GM19328 (cell line): ENCODE measurements at regions not wholly inside any gene's neighbourhood (a gene's known extent, or its start where the extent isn't known, plus 50 kb on each side); places are given as distances from the start of the nearest gene placed in this dataset.

ENCODE experiments used
- ATAC-seq: cut with Tn5 transposase; IDR thresholded peaks from one replicate; pipeline ENCODE4 v1.9.1; 2021; ENCODE audit warnings: mild to moderate bottlenecking, moderate library complexity; ENCODE audit not compliant: unreplicated experiment

DNA sequence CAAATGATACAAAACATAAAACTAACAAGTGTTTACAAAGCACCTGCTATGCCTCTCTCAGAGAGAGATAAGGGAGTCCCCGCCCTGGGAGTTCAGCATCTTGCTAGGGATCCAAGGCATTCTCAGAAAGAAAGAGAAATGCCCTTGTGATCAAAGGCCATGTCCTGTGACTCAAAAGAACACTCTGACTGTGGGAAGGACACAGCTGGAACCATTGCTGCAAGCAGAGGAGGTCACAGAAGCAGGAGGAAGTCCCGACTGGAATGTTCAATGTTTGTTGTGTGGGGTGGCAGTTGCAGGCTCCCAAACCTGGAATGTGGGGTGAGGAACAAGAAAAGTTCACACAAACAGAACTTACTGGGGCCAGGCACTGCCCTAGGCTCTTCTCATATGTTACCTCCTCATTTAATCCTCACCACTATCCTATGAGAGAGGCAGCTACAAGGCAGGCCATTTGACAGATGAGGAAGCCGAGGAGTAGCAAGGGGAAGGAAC, 93.0 kb upstream of the GRIK3 start:
- ATAC-seq = no peak

DNA sequence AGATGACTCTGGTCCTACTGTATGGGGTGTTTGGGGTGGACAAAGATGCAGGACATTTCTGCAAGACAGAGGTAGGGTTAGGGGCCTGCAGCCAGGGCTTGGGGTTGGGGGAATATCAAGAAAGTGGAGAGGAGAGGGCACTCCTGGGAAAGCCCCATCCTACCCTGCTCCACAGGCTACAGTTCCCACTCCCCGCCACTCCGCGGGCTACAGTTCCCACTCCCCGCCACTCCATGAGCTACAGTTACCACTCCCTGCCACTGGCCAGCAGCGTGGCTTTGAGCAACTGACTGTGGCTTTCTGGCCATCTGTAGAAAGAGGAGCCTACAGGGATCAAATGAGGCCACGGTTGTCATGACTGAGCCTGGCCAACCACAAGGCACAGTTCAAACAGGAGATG, 93.8 kb upstream of the GRIK3 start:
- ATAC-seq = no peak

DNA sequence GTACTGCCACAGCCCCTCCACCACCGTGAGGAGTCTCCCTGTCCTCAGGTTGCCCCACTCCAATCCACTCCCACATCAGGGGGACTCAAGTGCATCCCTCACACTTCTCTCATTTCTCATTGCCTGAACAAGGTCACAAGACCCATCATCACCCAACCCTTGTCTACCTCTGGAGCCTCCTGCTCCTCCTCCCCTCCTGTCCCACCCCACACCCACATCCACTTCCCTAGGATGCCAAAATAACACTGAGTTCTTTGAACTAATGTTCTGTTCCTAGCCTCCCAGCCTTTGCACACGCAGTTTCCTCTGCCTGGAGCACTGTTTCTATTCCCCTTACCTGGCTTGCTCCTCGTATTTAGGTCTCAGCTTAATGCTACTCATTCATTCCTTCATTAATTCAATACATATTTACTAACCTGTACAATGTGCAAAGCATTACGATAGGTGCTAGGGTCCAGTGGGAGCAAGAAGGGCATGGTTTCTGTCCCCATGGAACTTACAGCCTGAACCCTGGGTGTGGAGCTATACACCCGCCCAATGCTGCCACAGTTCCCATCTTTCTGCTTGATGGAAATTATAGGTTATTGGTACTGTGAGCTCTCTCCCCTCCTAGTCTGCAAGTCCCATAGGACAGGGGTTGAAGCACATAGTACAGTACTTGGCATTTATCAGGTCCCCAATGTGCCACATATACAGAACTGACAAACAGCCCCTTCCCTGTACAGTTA, 96.1 kb upstream of the GRIK3 start:
- no peak for ATAC-seq

DNA sequence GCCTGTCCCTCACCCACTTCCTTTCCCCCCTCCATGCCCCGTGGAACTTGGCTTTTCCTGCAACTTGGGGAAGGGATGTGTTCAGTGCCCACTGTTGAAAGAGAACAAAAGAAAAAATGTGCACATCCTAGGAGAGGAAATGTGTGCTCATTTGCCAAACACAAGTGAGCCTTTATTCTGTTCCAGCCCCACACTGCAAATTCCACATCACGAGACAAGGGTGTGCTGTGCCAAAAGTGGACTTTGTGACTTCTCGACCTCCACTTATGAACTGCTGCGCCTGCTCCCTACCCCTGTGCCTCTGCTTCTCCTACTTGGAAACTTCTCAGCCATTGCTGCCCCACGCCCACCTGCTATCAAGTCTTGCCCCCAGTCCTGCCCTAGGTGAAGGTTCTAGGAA, 97.0 kb upstream of the GRIK3 start:
- no peak for ATAC-seq

DNA sequence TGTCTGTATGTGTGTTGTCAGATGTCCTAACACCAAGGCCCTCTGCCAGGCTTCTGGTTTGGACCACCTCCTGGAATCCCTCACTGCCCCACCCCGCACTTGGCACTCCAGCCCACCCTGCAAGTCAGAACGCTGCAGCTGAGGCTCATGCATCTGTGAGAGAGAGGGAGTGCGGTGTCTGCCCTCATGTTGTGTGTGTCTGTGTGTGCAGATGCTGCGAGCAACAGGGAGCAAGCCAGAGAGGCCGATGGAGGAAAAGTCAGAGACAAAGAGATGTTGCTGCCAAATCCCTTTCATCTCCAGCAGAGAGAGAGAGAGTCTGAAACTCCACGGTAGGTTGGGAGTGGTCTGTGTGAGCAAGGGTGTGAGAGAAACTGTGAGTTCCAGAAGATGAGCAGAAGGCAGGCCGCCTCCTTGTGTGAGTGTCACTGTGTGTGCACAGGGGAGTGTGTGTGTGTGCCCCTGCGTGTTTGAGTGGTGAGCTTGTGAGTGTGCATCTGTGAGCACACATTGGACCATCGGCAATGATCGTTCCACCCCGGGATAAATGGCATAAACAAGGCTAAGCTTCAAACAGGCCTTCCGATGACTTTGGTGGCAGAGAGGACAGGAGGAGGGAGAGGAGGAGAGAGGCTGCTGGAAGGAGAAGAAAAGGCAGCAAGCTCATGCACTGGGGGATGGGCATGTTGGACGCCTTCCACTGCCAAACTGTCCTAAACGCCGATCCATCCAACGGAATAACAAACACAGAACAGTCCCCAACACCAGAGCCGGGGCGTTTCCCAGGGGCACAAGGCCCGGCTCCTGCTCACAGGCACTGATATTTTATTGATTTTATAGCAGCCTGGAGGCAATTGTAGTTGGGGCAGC, 99.2 kb upstream of the GRIK3 start:
- ATAC-seq = no peak

DNA sequence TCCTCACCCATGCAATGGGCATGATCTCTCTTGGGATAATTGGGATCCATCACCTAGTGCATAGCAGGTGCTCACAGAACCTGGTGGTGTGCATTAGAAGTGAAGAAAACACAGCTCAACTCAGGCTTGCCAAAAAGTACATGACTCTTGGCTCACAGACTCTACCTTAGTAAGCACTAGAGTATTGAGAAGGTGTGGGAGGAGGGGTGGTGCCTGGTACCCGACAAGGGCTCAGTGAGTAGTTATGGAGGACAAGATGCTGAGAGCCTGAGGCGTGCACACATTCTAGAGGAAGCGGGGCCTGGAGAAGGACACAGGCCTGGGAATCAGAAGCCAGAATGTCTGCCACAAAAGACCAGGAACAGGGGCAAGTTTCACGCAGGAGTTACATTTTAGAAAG, 100.3 kb upstream of the GRIK3 start:
- no peak for ATAC-seq

DNA sequence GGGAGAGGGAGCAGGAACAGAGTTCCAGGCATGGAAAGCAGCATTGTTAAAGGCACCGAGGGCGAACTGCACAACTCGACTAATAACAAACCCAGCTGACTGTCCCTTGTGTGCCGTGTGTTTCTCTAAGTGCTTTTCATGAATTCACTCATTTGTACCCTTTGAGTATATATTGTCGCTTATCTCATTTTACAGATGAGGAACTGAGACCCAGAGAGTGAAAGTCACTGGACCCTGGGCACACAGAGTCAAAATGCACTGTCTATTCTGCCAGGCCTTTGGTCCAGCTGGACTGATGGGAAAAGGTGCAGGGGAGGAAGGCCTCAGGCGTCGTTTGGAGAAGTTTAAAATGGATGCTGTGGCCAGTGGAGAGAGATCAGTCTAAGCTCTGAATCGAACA, 100.7 kb upstream of the GRIK3 start:
- ATAC-seq = no peak

DNA sequence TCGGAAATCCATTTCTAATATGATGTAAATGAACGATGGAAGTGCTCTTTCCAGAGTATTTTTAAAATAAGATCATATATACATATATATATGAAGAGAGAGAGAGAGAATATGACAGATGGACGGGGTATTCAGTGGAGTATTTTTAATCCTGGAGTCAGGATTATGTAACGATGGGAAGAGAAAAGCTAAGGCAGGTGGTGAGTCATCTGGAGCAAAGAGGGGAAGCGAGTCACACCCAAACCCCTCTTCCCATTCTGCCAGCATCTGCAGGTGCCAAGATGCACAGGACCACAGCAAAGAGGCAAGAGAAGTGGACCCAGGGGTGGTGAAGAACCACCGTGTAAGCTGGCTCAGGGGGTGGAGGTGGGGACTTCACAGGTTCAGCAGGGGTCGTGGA, 102.7 kb upstream of the GRIK3 start:
- no peak for ATAC-seq

DNA sequence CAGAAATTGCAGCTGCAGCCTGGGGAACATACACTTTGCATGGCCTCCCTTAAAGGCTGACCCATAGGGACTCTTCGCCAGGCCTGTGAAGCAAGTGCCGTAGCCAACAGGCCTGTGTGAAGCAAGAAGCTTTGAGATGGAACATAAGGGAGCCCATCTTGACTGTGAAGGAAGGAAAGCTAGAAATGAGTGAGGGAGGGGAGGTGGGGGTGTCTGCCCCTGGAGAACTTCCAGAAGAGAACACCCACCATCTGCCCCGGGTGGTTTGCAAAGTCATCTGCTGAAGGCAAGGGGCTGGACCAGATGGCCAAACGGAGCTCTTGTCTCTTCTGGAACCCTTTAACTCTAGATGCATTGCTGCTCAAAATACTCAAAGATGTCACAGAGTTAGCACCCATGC, 103.3 kb upstream of the GRIK3 start:
- no peak for ATAC-seq

DNA sequence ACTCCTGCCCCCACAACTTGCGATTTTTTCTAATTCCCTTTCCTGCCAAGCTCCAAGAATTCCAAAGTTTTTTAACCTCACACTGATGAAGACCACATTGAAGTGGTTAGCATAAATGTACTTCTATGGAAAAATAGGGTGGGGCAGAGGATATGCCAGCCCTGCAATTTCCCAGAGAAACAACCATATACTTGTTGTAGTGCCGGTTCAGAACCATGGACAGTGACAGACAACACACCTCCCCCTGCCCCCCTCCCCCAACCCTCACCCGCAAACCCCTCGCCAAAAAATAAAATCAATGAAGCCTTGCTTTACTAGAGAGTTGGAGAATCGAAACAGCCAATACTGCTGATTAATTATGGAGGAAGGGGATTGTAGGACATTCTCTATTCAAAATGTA, 109.5 kb upstream of the GRIK3 start:
- ATAC-seq = no peak

DNA sequence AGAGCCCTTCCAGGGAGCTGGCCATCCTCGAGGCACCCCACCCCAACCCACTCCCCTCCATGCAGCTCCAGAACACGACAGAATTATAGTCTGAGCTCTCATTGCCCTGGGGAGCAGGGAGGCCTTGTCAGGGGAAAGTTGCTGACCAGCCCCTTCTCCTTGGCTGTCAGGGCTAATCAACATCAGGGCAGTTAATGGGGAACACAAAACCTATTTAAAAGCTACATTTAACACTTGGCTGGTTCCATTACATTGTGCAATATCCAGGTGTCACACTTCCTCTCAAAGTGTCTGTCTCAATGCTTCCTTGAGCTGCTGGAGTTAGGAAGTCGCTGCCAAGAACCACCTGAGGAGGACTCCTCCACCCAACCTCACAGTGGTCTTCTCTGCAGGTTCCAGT, 111.8 kb upstream of the GRIK3 start:
- ATAC-seq = no peak

DNA sequence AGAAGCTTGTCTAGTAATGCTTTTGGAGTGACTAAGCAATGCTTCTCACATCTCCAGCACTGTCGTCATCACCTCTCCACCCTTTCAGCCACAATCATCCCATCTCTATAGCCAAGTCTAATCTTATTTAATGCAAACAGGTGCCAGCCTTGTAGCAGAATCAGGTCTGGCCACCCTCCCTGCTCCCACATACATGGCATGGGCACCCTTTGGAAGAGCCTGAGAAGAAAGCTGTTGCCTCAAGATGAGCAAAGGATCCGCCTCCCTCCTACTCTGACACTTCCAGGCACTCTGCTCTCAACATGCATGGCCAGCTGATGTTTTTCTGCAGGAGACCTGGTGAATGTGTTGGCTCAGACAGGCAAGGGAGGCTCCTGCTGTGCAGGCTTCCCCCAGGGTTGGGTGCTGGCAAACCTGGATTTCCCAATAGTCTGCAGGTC, 113.1 kb upstream of the GRIK3 start:
- no peak for ATAC-seq

DNA sequence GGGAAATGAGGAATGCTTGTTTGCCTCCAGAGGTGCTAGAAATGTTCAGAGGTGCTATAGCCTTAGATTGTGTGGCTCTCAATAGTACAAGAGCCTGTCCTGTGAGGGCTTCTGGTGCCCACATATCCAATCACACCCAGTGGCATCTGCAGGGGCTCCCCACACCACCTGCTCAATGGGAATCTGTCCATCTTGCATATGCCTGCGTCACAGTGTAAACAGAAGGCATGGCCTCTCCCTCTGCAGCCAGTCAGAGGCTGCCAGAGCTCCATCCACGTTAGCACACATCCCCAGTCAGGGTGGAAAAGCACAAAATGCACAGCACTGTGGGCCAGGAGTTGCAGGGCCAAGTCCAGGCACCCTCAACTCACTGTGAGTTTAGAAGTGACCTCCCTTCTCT, 113.6 kb upstream of the GRIK3 start:
- ATAC-seq = no peak

DNA sequence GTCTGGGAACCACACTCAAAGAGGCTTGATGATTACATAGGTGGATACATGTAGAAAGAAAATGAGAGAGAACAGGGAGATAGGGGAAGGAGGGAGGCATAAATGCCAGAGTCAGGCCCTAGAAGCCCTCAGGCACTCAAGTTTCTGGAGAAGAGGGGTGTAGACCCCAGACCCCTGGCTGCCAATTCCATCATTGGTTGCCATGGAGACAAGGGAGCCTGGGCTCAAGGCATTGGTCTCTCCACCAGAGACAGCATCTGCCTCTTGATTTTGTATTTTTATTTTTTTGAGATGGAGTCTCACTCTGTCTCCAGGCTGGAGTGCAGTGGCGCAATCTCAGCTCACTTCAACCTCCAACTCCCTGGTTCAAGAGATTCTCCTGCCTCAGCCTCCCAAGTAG, 114.3 kb upstream of the GRIK3 start:
- ATAC-seq = no peak

DNA sequence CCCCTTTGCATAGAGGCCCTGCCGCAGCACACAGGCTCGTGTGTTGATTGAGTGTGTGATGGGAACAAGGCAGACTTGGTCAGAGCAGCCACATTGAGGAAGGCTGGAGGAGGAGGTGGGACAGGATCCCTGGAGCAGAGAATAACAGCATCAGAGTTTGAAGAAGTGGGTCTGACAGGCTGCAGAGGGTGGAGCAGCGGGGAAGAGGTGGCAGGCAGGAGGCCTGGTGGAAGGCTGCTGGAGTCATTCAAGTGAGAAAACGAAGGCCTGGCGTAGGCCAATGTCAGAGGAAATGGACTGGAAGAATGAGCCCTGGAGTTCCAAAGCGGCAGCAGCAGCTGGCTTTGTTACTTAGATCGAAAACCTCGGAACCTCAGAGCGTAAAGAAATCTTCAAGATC, 115.0 kb upstream of the GRIK3 start:
- no peak for ATAC-seq

DNA sequence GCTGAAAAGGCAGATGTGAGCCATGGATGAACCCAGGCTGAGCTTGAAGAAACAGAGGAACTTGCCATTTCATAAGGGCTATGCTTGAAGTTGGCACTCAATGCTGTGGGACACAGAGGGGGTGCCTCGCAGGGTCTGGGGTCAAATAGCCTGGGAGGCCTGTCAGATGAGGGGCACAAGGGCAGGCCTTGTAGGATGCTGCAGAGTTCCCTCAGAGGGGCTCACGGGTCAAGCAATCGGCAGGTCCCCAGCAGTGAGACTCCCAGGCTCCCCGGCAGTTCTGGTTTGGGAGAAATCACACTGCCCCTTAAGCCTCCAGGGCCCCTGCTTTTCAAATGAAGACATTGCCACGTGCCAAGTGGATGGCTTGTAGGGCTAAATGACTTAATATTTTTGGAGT, 116.7 kb upstream of the GRIK3 start:
- ATAC-seq = no peak

DNA sequence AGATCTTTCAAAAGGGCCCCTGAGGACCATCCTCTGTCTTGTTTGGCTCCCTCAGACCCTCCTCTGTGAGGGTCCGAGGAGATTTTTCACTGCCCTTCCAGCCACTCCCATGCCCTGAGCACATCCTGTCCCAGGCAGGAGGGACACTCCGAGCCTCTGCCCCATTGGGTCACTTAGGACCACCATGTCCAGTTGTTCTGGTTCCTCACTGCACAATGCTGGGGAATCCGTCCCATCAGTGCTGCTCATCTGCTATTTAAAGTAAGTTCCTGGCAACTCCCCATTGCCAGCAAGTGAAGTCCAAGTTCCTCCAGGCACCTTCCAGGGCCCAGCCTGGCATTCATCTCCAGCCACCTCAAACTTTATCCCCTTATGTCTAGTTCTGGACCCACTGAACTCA, 117.5 kb upstream of the GRIK3 start:
- no peak for ATAC-seq

DNA sequence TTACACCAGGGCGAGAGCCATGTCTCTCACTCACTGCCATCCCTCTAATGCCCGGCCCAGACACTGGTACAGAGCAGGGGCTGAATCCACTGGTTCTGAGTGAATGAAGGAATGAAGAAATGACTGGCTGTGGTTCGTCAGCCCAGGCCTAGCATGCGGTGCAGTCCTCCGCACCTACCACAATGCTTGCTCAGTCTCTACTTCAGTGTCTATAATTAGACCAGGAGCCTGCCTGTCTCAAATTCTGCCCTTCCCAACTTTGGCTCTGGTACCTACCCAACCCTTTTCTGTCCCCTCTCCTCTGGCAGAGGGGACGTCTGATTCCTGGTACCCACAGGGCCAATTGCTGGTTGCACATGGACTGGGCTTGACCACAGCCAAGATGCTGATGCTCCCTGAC, 118.2 kb upstream of the GRIK3 start:
- ATAC-seq = no peak

DNA sequence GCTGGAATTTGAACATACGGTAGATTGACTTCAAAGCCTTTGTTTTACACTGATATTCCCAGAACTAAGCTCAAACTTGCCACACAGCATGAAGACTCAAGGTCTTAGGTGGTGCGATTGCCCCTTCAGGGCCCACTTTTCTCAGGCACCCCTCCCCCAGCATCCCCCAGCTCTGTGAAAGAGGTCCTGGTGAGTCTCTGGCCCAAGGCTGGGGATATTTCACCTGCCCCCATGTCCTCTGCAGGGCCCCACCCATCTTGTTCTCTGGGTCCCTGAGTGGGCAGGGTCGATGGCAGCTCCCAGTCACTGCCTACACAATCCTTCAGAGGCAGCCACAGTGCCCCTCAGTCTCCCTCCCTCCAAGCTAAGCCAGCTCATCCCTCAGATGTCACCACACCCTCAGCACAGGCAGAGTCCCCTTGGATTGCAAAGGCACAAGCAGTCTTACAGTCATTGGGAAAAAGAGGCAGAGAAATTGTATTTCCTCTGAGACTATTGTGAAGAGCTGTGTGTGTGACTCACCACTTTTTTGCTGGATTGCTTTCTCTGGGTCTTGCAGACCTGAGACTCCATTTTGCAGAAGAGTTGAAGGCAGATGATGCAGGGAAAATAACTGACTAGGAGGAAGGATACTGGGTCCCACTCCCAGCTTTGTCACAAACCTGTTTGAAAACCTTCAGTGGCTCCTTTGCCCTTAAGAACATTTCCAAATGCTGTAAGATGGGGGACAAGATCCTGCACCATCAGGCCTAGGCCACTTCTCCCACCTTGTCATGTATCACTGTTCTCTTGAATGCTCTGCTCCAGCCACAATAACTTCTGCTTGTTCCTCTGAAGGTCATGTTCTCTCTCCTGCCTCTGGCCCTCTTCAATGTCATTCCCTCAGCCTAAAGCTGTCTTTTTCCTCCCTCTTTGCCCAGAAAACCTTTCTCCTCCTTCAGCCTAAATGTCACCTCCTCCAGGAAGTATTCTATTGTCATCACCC, 119.1 kb upstream of the GRIK3 start:
- ATAC-seq = no peak

DNA sequence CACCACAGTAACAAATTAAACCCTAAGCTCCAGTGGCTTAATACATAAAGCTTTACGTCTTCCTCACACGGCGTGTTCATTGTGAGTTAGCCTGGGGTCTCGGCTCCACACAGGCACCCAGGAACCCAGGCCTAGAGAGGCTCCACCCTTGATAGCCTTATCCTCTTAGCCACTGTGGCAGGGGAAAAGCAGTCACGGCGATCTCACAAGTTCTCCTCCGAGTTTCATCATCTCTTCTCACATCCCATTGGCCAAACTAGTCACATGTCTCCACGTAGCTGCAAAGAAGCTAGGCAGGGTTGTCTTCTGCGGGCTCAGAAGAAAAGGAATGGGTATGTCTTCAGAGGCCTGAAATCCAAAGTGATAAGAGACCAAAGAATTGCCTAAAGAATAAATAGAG, 122.3 kb upstream of the GRIK3 start:
- ATAC-seq = no peak

DNA sequence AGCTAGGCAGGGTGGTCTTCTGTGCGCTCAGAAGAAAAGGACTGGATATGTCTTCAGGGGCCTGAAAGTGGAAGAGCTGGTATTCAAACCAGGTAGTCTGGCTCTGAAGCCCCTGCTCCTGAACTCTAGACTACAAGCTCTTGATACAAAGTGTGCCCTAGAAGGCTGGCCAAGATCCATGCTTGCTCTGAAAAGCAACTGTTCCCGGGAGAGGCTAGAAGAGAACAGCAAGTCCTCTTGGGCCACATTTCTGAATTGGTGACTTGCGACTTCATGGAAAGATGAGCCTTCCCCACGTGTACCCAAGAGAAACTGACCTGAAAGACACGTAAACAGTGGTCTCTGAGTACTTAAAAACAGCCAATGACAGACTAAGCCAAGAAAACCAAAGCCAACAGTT, 123.3 kb upstream of the GRIK3 start:
- ATAC-seq = no peak
